LHCN-M2 (cell line): ENCODE measurements at regions not wholly inside any gene's neighbourhood (a gene's known extent, or its start where the extent isn't known, plus 50 kb on each side); places are given as distances from the start of the nearest gene placed in this dataset.
"Not testable (repeated sequence)": the region's sequence is repeated elsewhere in the genome, so short reads cannot be mapped to it uniquely, and the experiment has no call there.

Source experiments
- DNase-seq: peaks from one replicate; pipeline ENCODE4 v3.0.0-alpha.2; 2012; ENCODE audit warnings: low read depth

- not testable (repeated sequence) for DNase-seq
Observed at GRCh38 chrX:138282598-138283150, 428.8 kb downstream of the FGF13 start.

GRCh38 chrX:138287205-138287877 is 424.2 kb downstream of the FGF13 start:
- no peak for DNase-seq

GRCh38 chrX:138294951-138295350 is 416.6 kb downstream of the FGF13 start:
- no peak for DNase-seq

GRCh38 chrX:138298268-138298667 is 413.2 kb downstream of the FGF13 start:
- no peak for DNase-seq

GRCh38 chrX:138345801-138346200 is 365.7 kb downstream of the FGF13 start:
- no peak for DNase-seq

- no peak for DNase-seq
Observed at GRCh38 chrX:138349351-138349750, 362.2 kb downstream of the FGF13 start.

- DNase-seq: no peak
Observed at GRCh38 chrX:138378876-138379275, 332.6 kb downstream of the FGF13 start.

GRCh38 chrX:138408101-138408500 is 303.4 kb downstream of the FGF13 start:
- DNase-seq: no peak

- DNase-seq: no peak
Observed at GRCh38 chrX:138411048-138411447, 300.5 kb downstream of the FGF13 start.
